HG03442 (cell line): ENCODE measurements at regions not wholly inside any gene's neighbourhood (a gene's known extent, or its start where the extent isn't known, plus 50 kb on each side); places are given as distances from the start of the nearest gene placed in this dataset.

Experiments used
- ATAC-seq: cut with Tn5 transposase; IDR thresholded peaks from one replicate; pipeline ENCODE4 v1.9.1; 2021; ENCODE audit warnings: mild to moderate bottlenecking, moderate library complexity; ENCODE audit not compliant: unreplicated experiment

GRCh38 chr3:107970993-107971580, 119.7 kb downstream of the CD47 start:
- no peak for ATAC-seq

- no peak for ATAC-seq
Observed at GRCh38 chr3:107969994-107970819, 120.6 kb downstream of the CD47 start.

- ATAC-seq: no peak
Observed at GRCh38 chr3:107969525-107969924, 121.3 kb downstream of the CD47 start.

- no peak for ATAC-seq
Observed at GRCh38 chr3:107966276-107966675, 124.6 kb downstream of the CD47 start.

- ATAC-seq: no peak
Observed at GRCh38 chr3:107965136-107965655, 125.6 kb downstream of the CD47 start.

- no peak for ATAC-seq
Observed at GRCh38 chr3:107963581-107963980, 127.2 kb downstream of the CD47 start.

- no peak for ATAC-seq
Observed at GRCh38 chr3:107962946-107963345, 127.9 kb downstream of the CD47 start.

- ATAC-seq: no peak
Observed at GRCh38 chr3:107962037-107962436, 128.8 kb downstream of the CD47 start.

GRCh38 chr3:107959550-107960154, 131.2 kb downstream of the CD47 start:
- no peak for ATAC-seq

- ATAC-seq: no peak
Observed at GRCh38 chr3:107958146-107958545, 132.7 kb downstream of the CD47 start.

GRCh38 chr3:107956991-107957900, 133.6 kb downstream of the CD47 start:
- ATAC-seq: no peak

GRCh38 chr3:107954845-107955244, 136.0 kb downstream of the CD47 start:
- no peak for ATAC-seq

- no peak for ATAC-seq
Observed at GRCh38 chr3:107953722-107954121, 137.1 kb downstream of the CD47 start.

- ATAC-seq: no peak
Observed at GRCh38 chr3:107951126-107951525, 139.7 kb downstream of the CD47 start.

GRCh38 chr3:107950417-107950816, 140.4 kb downstream of the CD47 start:
- ATAC-seq: no peak

- no peak for ATAC-seq
Observed at GRCh38 chr3:107949394-107949970, 141.3 kb downstream of the CD47 start.

GRCh38 chr3:107947203-107947602, 143.6 kb downstream of the CD47 start:
- ATAC-seq: no peak

- ATAC-seq: no peak
Observed at GRCh38 chr3:107946700-107947099, 144.1 kb downstream of the CD47 start.

GRCh38 chr3:107945417-107946094, 145.3 kb downstream of the CD47 start:
- ATAC-seq: no peak
